ENCODE measurements at regions not wholly inside any gene's neighbourhood (a gene's known extent, or its start where the extent isn't known, plus 50 kb on each side); places are given as distances from the start of the nearest gene placed in this dataset.
A peak's percentile ranks its signal among the peaks of the same experiment; 100 is the strongest.

- no peak overlapping the region for H3K27ac ChIP-seq (ENCODE audit: extremely low read length, insufficient read depth, low read length)
- H3K9ac ChIP-seq (ENCODE audit: insufficient read depth, low read depth, low read length), result no peak overlapping the region
- no peak for ATAC-seq
Observed at GRCh38 chr6:48916607-48917006, 546.4 kb downstream of the MMUT start.

More at GRCh38 chr6:48916607-48917006, 546.4 kb downstream of the MMUT start:
- DNase-seq (ENCODE audit: low spot score), result peak; percentile 8
- H3K79me2 ChIP-seq (ENCODE audit: insufficient read depth, low read length), result no peaks in the 10 kb centered on the region
- no peaks in the 10 kb centered on the region for H3K36me3 ChIP-seq (replicated peaks in 1 of 2; ENCODE audit: control insufficient read depth in 1 of 2, insufficient read depth in 2 of 2, low read length in 2 of 2)
- H3K27me3 ChIP-seq (ENCODE audit: control insufficient read depth in 1 of 2, insufficient read depth in 2 of 2, low read length in 2 of 2), result no peaks in the 10 kb centered on the region
- H3K4me1 ChIP-seq (ENCODE audit: insufficient read depth, low read length), result no peaks in the 10 kb centered on the region
- in situ Hi-C loops (cut with HindIII; ENCODE audit: extremely low pct_ligation_motif_present, low pct_unique_long_range_greater_than_20kb), result no loop called here
- TF ChIP-seq TAF15 (IDR thresholded peaks at IDR 0.05; ENCODE audit: low read depth, low read length, poor library complexity, severe bottlenecking) (no peak), HES4 (CRISPR knock-in tag; IDR thresholded peaks at IDR 0.05; ENCODE audit: borderline replicate concordance) (no peak), ISL2 (CRISPR knock-in tag; IDR thresholded peaks at IDR 0.05) (no peak), TAF1 (CRISPR knock-in tag; IDR thresholded peaks at IDR 0.05) (no peak), KDM1A (CRISPR knock-in tag; IDR thresholded peaks at IDR 0.05) (no peak), ZNF383 (CRISPR knock-in tag; IDR thresholded peaks at IDR 0.05; ENCODE audit: borderline replicate concordance) (no peak), TFE3 (CRISPR knock-in tag; IDR thresholded peaks at IDR 0.05) (no peak), RBAK (CRISPR knock-in tag; IDR thresholded peaks at IDR 0.05) (no peak), SNAPC5 (CRISPR knock-in tag; IDR thresholded peaks at IDR 0.05; ENCODE audit: borderline replicate concordance) (no peak), SMC3 (IDR thresholded peaks at IDR 0.05; ENCODE audit: low read length) (no peak), MTA3 (CRISPR knock-in tag; IDR thresholded peaks at IDR 0.05) (no peak), SUZ12 (IDR thresholded peaks at IDR 0.05; ENCODE audit: low read depth, low read length) (no peak), CENPX (CRISPR knock-in tag; IDR thresholded peaks at IDR 0.05) (no peak), MED1 (CRISPR knock-in tag; IDR thresholded peaks at IDR 0.05) (no peak), CBFB (CRISPR knock-in tag; IDR thresholded peaks at IDR 0.05) (no peak), GTF2F1 (IDR thresholded peaks at IDR 0.05; ENCODE audit: low read length) (no peak)
- TF ChIP-seq, protein P1, sequence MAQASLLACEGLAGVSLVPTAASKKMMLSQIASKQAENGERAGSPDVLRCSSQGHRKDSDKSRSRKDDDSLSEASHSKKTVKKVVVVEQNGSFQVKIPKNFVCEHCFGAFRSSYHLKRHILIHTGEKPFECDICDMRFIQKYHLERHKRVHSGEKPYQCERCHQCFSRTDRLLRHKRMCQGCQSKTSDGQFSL (CRISPR knock-in tag; IDR thresholded peaks at IDR 0.05), result no peak
- TF ChIP-seq, protein P2, sequence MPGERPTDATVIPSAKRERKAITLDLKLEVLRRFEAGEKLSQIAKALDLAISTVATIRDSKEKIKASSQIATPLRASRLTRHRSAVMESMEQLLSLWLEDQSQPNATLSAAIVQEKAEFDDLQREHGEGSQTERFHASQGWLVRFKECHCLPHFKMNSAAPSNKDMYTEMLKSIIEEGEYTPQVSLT (CRISPR knock-in tag; IDR thresholded peaks at IDR 0.05; ENCODE audit: borderline replicate concordance, low read depth), result no peak
- no TSS peak for BruUV-seq (replicated peaks)
- H3K4me3 ChIP-seq (replicated peaks in 1 of 3; ENCODE audit: insufficient read depth in 1 of 3, low read depth in 2 of 3, low read length in 3 of 3), result no peak overlapping the region
- H4K20me1 ChIP-seq (ENCODE audit: insufficient read depth, low read length), result no peaks in the 10 kb centered on the region
- ChIA-PET POLR2A (no interaction called here), CTCF (ENCODE audit: low intra/inter-chr PET ratio, low total read pairs) (no interaction called here)
- H3K4me2 ChIP-seq (ENCODE audit: low read depth, low read length), result no peak overlapping the region
- FAIRE-seq, result no peak
- no peak overlapping the region for H2AFZ ChIP-seq (ENCODE audit: low read length)
- no peaks in the 10 kb centered on the region for H3K9me3 ChIP-seq (ENCODE audit: low read length)
- intact Hi-C loops (cut with micrococcal nuclease; ENCODE audit: unreplicated experiment), result no loop called here
